ENCODE measurements at regions not wholly inside any gene's neighbourhood (a gene's known extent, or its start where the extent isn't known, plus 50 kb on each side); places are given as distances from the start of the nearest gene placed in this dataset.

DNA sequence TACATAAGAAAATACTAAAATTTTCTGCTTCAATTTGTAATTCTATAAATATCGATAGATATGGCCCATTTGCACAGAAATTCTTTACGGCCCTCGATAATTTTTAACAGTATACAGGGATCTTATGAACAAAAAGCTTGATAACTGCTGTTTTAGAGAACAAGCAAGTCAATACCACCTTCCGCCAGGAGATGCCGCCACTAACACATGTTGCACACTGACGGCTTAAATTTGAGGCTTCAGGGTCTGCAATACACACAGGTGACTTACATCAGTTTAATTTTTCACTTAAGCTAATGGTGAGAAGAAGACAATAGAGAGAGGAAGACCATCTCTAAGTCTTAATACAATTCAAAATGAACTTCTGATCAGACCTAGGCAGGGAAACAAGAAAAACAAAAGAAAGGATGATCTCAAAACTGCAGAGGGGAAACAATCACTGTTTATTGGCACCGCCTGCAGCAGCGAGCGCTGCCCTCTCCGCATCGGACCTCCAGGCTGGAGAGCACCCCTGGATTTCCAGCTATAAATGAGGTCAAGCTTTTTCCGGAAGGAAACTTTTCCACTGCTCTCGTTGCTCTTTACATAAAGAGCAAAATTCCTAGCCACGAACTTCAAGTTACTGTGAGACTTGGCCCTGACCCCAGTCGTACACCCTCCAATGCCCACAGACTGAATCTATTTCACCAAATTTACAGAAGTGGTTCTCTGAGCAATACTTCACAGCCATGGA lies 53.9 kb downstream of the OTOR start:
- H3K36me3 ChIP-seq (ENCODE audit: insufficient read depth, low read length): no peaks in the 10 kb centered on the region
- H3K27me3 ChIP-seq (ENCODE audit: insufficient read depth, low read length): peaks cover 34% of the 10 kb centered on the region
- no peaks in the 10 kb centered on the region for H3K9me3 ChIP-seq (ENCODE audit: low read depth, low read length)
- peak; percentile 80 for DNase-seq (ENCODE audit: insufficient read length, low spot score, missing footprints)
- H3K27ac ChIP-seq (ENCODE audit: low read depth, low read length): no peak overlapping the region
- TF ChIP-seq, protein P1, sequence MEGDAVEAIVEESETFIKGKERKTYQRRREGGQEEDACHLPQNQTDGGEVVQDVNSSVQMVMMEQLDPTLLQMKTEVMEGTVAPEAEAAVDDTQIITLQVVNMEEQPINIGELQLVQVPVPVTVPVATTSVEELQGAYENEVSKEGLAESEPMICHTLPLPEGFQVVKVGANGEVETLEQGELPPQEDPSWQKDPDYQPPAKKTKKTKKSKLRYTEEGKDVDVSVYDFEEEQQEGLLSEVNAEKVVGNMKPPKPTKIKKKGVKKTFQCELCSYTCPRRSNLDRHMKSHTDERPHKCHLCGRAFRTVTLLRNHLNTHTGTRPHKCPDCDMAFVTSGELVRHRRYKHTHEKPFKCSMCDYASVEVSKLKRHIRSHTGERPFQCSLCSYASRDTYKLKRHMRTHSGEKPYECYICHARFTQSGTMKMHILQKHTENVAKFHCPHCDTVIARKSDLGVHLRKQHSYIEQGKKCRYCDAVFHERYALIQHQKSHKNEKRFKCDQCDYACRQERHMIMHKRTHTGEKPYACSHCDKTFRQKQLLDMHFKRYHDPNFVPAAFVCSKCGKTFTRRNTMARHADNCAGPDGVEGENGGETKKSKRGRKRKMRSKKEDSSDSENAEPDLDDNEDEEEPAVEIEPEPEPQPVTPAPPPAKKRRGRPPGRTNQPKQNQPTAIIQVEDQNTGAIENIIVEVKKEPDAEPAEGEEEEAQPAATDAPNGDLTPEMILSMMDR (IDR thresholded peaks at IDR 0.05; ENCODE audit: extremely low read depth, low read depth, low read length): peak; percentile 89
- no peaks in the 10 kb centered on the region for H3K4me1 ChIP-seq (ENCODE audit: insufficient read depth, low read length)
- H3K4me2 ChIP-seq (ENCODE audit: insufficient read depth, low read length): peak overlapping the region; percentile 38
- no peak overlapping the region for H3K4me3 ChIP-seq (ENCODE audit: insufficient read depth, low read length)
- H4K20me1 ChIP-seq (ENCODE audit: insufficient read depth, low read length): no peaks in the 10 kb centered on the region
- H2AFZ ChIP-seq (ENCODE audit: low read length): no peak overlapping the region
- H3K79me2 ChIP-seq (ENCODE audit: insufficient read depth, low read length): no peaks in the 10 kb centered on the region

DNA sequence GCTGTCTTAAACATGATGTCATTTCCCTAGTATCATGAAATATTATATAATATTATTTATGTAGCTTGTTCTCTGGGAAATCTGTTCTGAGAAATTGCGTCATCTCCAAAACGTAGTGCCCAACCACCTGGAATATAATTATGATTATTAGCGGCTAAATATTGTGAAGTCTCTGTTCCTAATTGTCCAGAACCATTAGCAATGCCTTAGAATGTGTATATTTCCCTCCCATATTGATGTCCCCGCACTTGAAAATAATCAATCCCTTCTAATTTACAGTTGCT lies 54.4 kb downstream of the OTOR start:
- no peaks in the 10 kb centered on the region for H3K36me3 ChIP-seq (ENCODE audit: insufficient read depth, low read length)
- H3K27me3 ChIP-seq (ENCODE audit: insufficient read depth, low read length): peaks cover 34% of the 10 kb centered on the region
- H3K9me3 ChIP-seq (ENCODE audit: low read depth, low read length): no peaks in the 10 kb centered on the region
- H3K4me3 ChIP-seq (ENCODE audit: insufficient read depth, low read length): no peak overlapping the region
- no peaks in the 10 kb centered on the region for H4K20me1 ChIP-seq (ENCODE audit: insufficient read depth, low read length)
- no peak overlapping the region for H3K27ac ChIP-seq (ENCODE audit: low read depth, low read length)
- no peaks in the 10 kb centered on the region for H3K79me2 ChIP-seq (ENCODE audit: insufficient read depth, low read length)
- DNase-seq (ENCODE audit: insufficient read length, low spot score, missing footprints): no peak
- no peaks in the 10 kb centered on the region for H3K4me1 ChIP-seq (ENCODE audit: insufficient read depth, low read length)
- no peak overlapping the region for H2AFZ ChIP-seq (ENCODE audit: low read length)
- TF ChIP-seq, protein P1 (IDR thresholded peaks at IDR 0.05; ENCODE audit: extremely low read depth, low read depth, low read length): no peak
- no peak overlapping the region for H3K4me2 ChIP-seq (ENCODE audit: insufficient read depth, low read length)

DNA sequence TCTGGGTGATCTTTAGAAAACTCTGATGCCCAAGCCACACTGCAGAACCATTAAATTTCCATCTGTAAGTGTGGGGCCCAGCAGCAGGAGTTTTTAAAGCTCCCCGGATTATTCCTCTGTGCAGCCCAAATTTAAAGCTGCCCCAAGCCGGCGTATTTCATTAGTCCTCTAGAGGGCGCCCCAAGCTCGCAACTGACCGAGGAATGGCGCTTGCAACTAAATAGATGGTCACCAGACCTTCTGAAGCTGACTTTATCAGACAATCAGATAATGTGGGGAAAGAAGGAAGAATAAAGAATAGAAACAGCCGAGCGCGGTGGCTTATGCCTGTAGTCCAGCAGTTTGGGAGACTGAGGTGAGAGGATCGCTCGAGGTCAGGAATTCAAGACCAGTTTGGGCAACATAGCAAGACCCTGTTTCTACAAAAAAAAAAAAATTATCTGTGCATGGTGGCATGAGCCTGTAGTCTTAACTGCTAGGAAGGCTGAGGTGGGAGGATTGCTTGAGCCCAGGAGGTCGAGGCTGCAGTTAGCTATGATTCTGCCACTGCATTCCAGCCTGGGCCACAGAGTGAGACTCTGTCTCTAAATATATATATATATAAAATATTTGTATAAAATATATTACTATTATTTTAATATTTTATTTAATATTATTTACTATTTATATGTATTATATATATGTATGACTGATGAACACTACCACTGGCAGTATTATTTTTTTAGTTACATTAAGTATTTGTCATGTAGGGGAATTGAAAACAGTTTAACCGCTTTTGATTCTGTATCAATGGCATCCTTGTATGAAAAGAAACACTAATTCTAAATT lies 56.0 kb downstream of the OTOR start:
- peaks cover 34% of the 10 kb centered on the region for H3K27me3 ChIP-seq (ENCODE audit: insufficient read depth, low read length)
- TF ChIP-seq, protein P1 (IDR thresholded peaks at IDR 0.05; ENCODE audit: extremely low read depth, low read depth, low read length): peak; percentile 94
- no peaks in the 10 kb centered on the region for H3K36me3 ChIP-seq (ENCODE audit: insufficient read depth, low read length)
- H3K27ac ChIP-seq (ENCODE audit: low read depth, low read length): no peak overlapping the region
- H2AFZ ChIP-seq (ENCODE audit: low read length): no peak overlapping the region
- peak; percentile 64 for DNase-seq (ENCODE audit: insufficient read length, low spot score, missing footprints)
- H4K20me1 ChIP-seq (ENCODE audit: insufficient read depth, low read length): no peaks in the 10 kb centered on the region
- no peaks in the 10 kb centered on the region for H3K79me2 ChIP-seq (ENCODE audit: insufficient read depth, low read length)
- no peaks in the 10 kb centered on the region for H3K9me3 ChIP-seq (ENCODE audit: low read depth, low read length)
- no peak overlapping the region for H3K4me3 ChIP-seq (ENCODE audit: insufficient read depth, low read length)
- no peaks in the 10 kb centered on the region for H3K4me1 ChIP-seq (ENCODE audit: insufficient read depth, low read length)
- no peak overlapping the region for H3K4me2 ChIP-seq (ENCODE audit: insufficient read depth, low read length)

DNA sequence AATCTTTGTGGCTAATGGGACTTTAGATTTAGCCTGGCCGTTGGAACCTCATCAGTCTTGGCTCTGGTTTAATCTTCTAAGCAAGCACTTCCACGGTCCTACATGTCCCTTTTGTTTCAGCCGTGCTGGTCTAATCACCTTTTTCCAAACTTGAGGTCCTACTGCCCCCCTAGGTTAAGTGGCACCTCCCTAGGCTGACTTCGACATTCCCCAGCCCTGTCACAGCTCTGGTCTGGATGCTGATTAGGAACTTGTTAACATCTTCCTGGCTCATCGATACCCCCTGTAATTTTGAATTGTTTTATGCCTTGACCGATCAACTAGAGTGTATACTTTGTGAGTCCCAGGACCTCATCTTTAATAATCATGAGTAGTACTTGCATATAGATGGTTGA lies 56.6 kb downstream of the OTOR start:
- Histone ChIP-seq H2AFZ (ENCODE audit: low read length) (no peak overlapping the region), H4K20me1 (ENCODE audit: insufficient read depth, low read length) (no peaks in the 10 kb centered on the region), H3K4me1 (ENCODE audit: insufficient read depth, low read length) (no peaks in the 10 kb centered on the region), H3K79me2 (ENCODE audit: insufficient read depth, low read length) (no peaks in the 10 kb centered on the region), H3K27ac (ENCODE audit: low read depth, low read length) (no peak overlapping the region), H3K4me2 (ENCODE audit: insufficient read depth, low read length) (no peak overlapping the region), H3K36me3 (ENCODE audit: insufficient read depth, low read length) (no peaks in the 10 kb centered on the region), H3K4me3 (ENCODE audit: insufficient read depth, low read length) (no peak overlapping the region), H3K9me3 (ENCODE audit: low read depth, low read length) (no peaks in the 10 kb centered on the region), H3K27me3 (ENCODE audit: insufficient read depth, low read length) (peaks cover 34% of the 10 kb centered on the region)
- TF ChIP-seq, protein P1 (IDR thresholded peaks at IDR 0.05; ENCODE audit: extremely low read depth, low read depth, low read length): no peak
- DNase-seq (ENCODE audit: insufficient read length, low spot score, missing footprints): no peak
